ENCODE measurements at regions not wholly inside any gene's neighbourhood (a gene's known extent, or its start where the extent isn't known, plus 50 kb on each side); places are given as distances from the start of the nearest gene placed in this dataset.

DNA sequence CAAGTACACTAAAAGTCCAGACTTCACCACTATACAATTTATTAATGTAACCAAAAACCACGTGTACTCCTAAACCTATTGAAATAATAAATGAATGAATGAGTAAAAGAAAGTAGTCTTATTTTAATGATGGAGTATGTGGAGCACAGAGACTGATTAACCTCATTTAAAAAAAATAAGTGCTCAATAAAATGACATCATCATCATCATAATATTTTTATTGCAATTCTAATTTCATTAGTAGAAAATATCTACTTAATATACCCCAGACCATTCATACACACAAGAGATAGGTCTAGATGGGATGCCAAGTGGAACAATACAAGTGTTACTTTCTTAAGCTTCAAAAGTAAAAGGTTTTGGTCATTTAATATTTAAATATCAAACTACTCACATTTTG is 133.1 kb downstream of the ASB9 start:
- H2BK15ac ChIP-seq (ENCODE audit: low read depth, low read length), result no peak overlapping the region
- H2AK5ac ChIP-seq (ENCODE audit: insufficient read length, low read length), result no peak overlapping the region
- no peak overlapping the region for H3K23ac ChIP-seq (ENCODE audit: insufficient read length, low read depth, low read length)
- no peaks in the 10 kb centered on the region for H3K9me3 ChIP-seq (ENCODE audit: control insufficient read depth, low read depth, low read length)
- DNase-seq, result no peak
- H4K20me1 ChIP-seq (ENCODE audit: control insufficient read depth, insufficient read depth, insufficient read length), result no peaks in the 10 kb centered on the region
- H2BK20ac ChIP-seq (ENCODE audit: low read depth, low read length, poor library complexity, severe bottlenecking), result no peak overlapping the region
- no peaks in the 10 kb centered on the region for H3K4me1 Mint-ChIP-seq
- H2BK120ac ChIP-seq (ENCODE audit: low read depth, low read length, poor library complexity, severe bottlenecking), result no peak overlapping the region
- no peak overlapping the region for H3K4ac ChIP-seq (ENCODE audit: low read depth, low read length)
- no peak overlapping the region for H3K56ac ChIP-seq (ENCODE audit: insufficient read length, low read depth, low read length)
- no peak overlapping the region for H4K5ac ChIP-seq (ENCODE audit: insufficient read length, low read depth, low read length)
- no peaks in the 10 kb centered on the region for H3K79me1 ChIP-seq (ENCODE audit: insufficient read depth, low read depth, low read length, poor library complexity, severe bottlenecking)
- WGBS (ENCODE audit: extremely low coverage, insufficient read length, low lambda C conversion rate), result no CpG with 5 or more reads among the region's 1 CpG
- no peak overlapping the region for H3K18ac ChIP-seq (ENCODE audit: insufficient read length, low read depth, low read length)
- peaks cover 47 to 49% of the 10 kb centered on the region in 2 experiments for H3K9me3 Mint-ChIP-seq
- H3K14ac ChIP-seq (ENCODE audit: insufficient read depth, low read length), result no peak overlapping the region
- no peak overlapping the region for H3K4me2 ChIP-seq (ENCODE audit: insufficient read depth, insufficient read length, low read length)
- peaks cover 2% of the 10 kb centered on the region; the same call in 1 of the 2 replicates for H3K27me3 Mint-ChIP-seq (ENCODE audit: low read depth)
- no peak overlapping the region for H4K91ac ChIP-seq (ENCODE audit: insufficient read length, low read depth, low read length)
- H3K27ac ChIP-seq (ENCODE audit: insufficient read length, low read depth, low read length), result no peak overlapping the region
- H3T11ph ChIP-seq (ENCODE audit: low read length), result no peak overlapping the region
- no peak for TF ChIP-seq CTCF (conservative IDR thresholded peaks at IDR 0.05)
- no peaks in the 10 kb centered on the region; a peak in 1 of 7 replicates for H3K36me3 Mint-ChIP-seq (ENCODE audit: insufficient read depth in 1 of 3, low read depth in 3 of 3)
- no peak overlapping the region for H4K8ac ChIP-seq (replicated peaks; ENCODE audit: insufficient read length, low read depth, low read length)
- H3K9ac ChIP-seq (ENCODE audit: extremely low read depth, insufficient read length, low read length), result no peak overlapping the region
- no peaks in the 10 kb centered on the region for H3K27me3 ChIP-seq (ENCODE audit: insufficient read depth, low read length)
- no peaks in the 10 kb centered on the region for H3K79me2 ChIP-seq (ENCODE audit: insufficient read depth, low read length)
- no peak overlapping the region for H3K4me3 Mint-ChIP-seq
- no peaks in the 10 kb centered on the region for H3K23me2 ChIP-seq (ENCODE audit: insufficient read length, low read depth, low read length, poor library complexity, severe bottlenecking)
- no peak overlapping the region for H2BK12ac ChIP-seq (ENCODE audit: insufficient read length, low read depth, low read length)
- no peak overlapping the region for H3K27ac Mint-ChIP-seq
- no peak overlapping the region for H2AFZ ChIP-seq (ENCODE audit: low read length)
- H2BK5ac ChIP-seq (ENCODE audit: insufficient read length, low read length), result no peak overlapping the region
- no peaks in the 10 kb centered on the region for H3K4me1 ChIP-seq (ENCODE audit: insufficient read depth, low read length)
